Spleen (tissue), 7 donors: ENCODE measurements at regions not wholly inside any gene's neighbourhood (a gene's known extent, or its start where the extent isn't known, plus 50 kb on each side); places are given as distances from the start of the nearest gene placed in this dataset.

Experiments used
- CTCF ChIP-seq, 11 experiments: fragments of 200-600 bp in 7 of 11; fragments of 450-650 bp in 4 of 11; sonication (generic) in 4 of 11; IDR thresholded peaks in 8 of 11; conservative IDR thresholded peaks in 3 of 11; 1 replicate in 7 of 11; 2 replicates in 4 of 11; pipeline versions ENCODE4 v1.4.0 to v1.8.0; 2016 to 2021; ENCODE audit warnings: antibody characterized with exemption in 11 of 11, inconsistent platforms in 4 of 11, mild to moderate bottlenecking in 1 of 11
- POLR2A ChIP-seq, 3 donors: fragments of 450-650 bp; IDR thresholded peaks; one replicate each; pipeline ENCODE4 v1.5.1; 2017; ENCODE audit warnings: antibody characterized with exemption in 3 of 3, mild to moderate bottlenecking in 1 of 3
- POLR2AphosphoS5 ChIP-seq, 3 donors: sonication (generic); formaldehyde crosslinking; IDR thresholded peaks; one replicate each; pipeline ENCODE4 v1.5.1; 2017; ENCODE audit warnings: antibody characterized with exemption in 3 of 3
- donor health status: DM: no; HTN: no; CAD: no; lungs with moderate emphysema.
- donor health status: DM: no; HTN: no; CAD: no.
- donor health status: DM: no; HTN: no; CAD: no.

GRCh38 chr7:12827920-12828319, 140.5 kb downstream of the ARL4A start:
- no peak for TF ChIP-seq CTCF (IDR thresholded peaks at IDR 0.05 in 8 of 11, conservative IDR thresholded peaks at IDR 0.05 in 3 of 11)
- TF ChIP-seq POLR2A (IDR thresholded peaks at IDR 0.05), result no peak
- no peak for TF ChIP-seq POLR2AphosphoS5 (IDR thresholded peaks at IDR 0.05)
